Peyer's patch (tissue), 4 donors: ENCODE measurements at regions not wholly inside any gene's neighbourhood (a gene's known extent, or its start where the extent isn't known, plus 50 kb on each side); places are given as distances from the start of the nearest gene placed in this dataset.

Source experiments
- DNase-seq, 3 donors: peaks; one replicate each; pipeline ENCODE4 v3.0.0-alpha.2; 2017 to 2019
- H3K27ac ChIP-seq, 4 donors: fragments of 200-600 bp; sonication (generic); one replicate each; pipeline ENCODE4 v1.5.1; 2016 to 2019
- H3K27me3 ChIP-seq, 2 donors: fragments of 200-600 bp; sonication (generic); one replicate each; pipeline ENCODE4 v1.5.1; 2019
- H3K36me3 ChIP-seq, 3 donors: fragments of 200-600 bp; sonication (generic); one replicate each; pipeline ENCODE4 v1.5.1; 2016 to 2019
- H3K4me1 ChIP-seq, 4 donors: fragments of 200-600 bp; sonication (generic); one replicate each; pipeline ENCODE4 v1.5.1; 2016 to 2019
- H3K4me3 ChIP-seq, 4 donors: fragments of 200-600 bp; sonication (generic); 1 replicate in 3 of 4; 2 replicates in 1 of 4; pipeline ENCODE4 v1.5.1; 2016 to 2019; ENCODE audit warnings: mild to moderate bottlenecking in 1 of 4
- H3K9me3 ChIP-seq, 4 donors: fragments of 200-600 bp; sonication (generic); one replicate each; pipeline ENCODE4 v1.5.1; 2016 to 2019; ENCODE audit warnings: mild to moderate bottlenecking in 1 of 4
- CTCF ChIP-seq, 6 experiments: fragments of 450-650 bp in 4 of 6; fragments of 200-600 bp in 2 of 6; sonication (generic) in 1 of 6; IDR thresholded peaks; one replicate each; pipeline ENCODE4 v1.5.1; 2017 to 2019; ENCODE audit warnings: antibody characterized with exemption in 6 of 6, mild to moderate bottlenecking in 3 of 6, moderate library complexity in 1 of 6
- POLR2A ChIP-seq, 2 donors: fragments of 450-650 bp; IDR thresholded peaks; one replicate each; pipeline ENCODE4 v1.5.1; 2017; ENCODE audit warnings: antibody characterized with exemption in 2 of 2, mild to moderate bottlenecking in 2 of 2, moderate library complexity in 2 of 2

GRCh38 chr6:135600931-135601330 is 103.4 kb upstream of the AHI1 start:
- no peak overlapping the region for H3K27ac ChIP-seq
- no peaks in the 10 kb centered on the region for H3K9me3 ChIP-seq
- no peaks in the 10 kb centered on the region for H3K4me1 ChIP-seq
- no peak overlapping the region for H3K4me3 ChIP-seq
- TF ChIP-seq CTCF (IDR thresholded peaks at IDR 0.05) = no peak
- no peaks in the 10 kb centered on the region for H3K36me3 ChIP-seq
- no peak for DNase-seq
- no peaks in the 10 kb centered on the region for H3K27me3 ChIP-seq

- no peak for TF ChIP-seq POLR2A (IDR thresholded peaks at IDR 0.05)
- no peak for TF ChIP-seq CTCF (IDR thresholded peaks at IDR 0.05)
- H3K27me3 ChIP-seq = no peaks in the 10 kb centered on the region
- H3K9me3 ChIP-seq = no peaks in the 10 kb centered on the region
- no peaks in the 10 kb centered on the region for H3K4me1 ChIP-seq
- no peak overlapping the region for H3K4me3 ChIP-seq
- no peaks in the 10 kb centered on the region for H3K36me3 ChIP-seq
- DNase-seq = no peak
- no peak overlapping the region for H3K27ac ChIP-seq
Observed at GRCh38 chr6:135601857-135602256, 104.3 kb upstream of the AHI1 start.

GRCh38 chr6:135603249-135603648 is 105.7 kb upstream of the AHI1 start:
- no peaks in the 10 kb centered on the region for H3K9me3 ChIP-seq
- TF ChIP-seq POLR2A (IDR thresholded peaks at IDR 0.05) (no peak), CTCF (IDR thresholded peaks at IDR 0.05) (no peak)
- H3K4me3 ChIP-seq = no peak overlapping the region
- no peak overlapping the region for H3K27ac ChIP-seq
- no peak for DNase-seq
- no peaks in the 10 kb centered on the region for H3K36me3 ChIP-seq
- H3K4me1 ChIP-seq = no peaks in the 10 kb centered on the region
- no peaks in the 10 kb centered on the region for H3K27me3 ChIP-seq

GRCh38 chr6:135604035-135604860 is 106.7 kb upstream of the AHI1 start:
- H3K27ac ChIP-seq = no peak overlapping the region
- no peak for DNase-seq

DNA sequence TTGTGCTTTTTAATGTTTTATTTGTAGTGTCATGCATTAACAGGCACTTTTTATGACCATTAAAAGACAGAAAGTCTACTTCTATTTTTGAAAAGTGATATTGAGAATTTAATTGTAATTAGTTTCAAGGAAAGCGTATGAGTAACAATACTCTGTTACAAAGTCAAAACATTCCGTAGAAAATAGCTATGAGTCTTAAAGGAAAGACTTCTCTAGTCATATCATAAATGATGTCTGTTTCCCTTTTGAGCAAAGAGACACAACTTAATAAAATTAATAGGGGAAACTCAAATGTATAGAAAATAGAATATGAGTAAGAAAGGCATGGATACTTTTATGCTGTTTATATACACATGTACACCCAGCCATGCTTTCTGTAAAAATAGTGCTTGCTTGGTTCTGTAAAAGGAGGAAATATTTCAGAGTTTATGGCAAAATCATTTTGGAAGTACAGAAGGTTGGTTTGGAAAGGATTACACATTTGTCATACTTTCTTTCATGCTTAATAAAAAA is 107.8 kb upstream of the AHI1 start:
- TF ChIP-seq CTCF (IDR thresholded peaks at IDR 0.05) (no peak), POLR2A (IDR thresholded peaks at IDR 0.05) (no peak)
- H3K4me1 ChIP-seq = no peaks in the 10 kb centered on the region
- H3K27ac ChIP-seq = no peak overlapping the region
- H3K36me3 ChIP-seq = no peaks in the 10 kb centered on the region
- DNase-seq = no peak
- no peak overlapping the region for H3K4me3 ChIP-seq
- no peaks in the 10 kb centered on the region for H3K27me3 ChIP-seq
- H3K9me3 ChIP-seq = no peaks in the 10 kb centered on the region

More at GRCh38 chr6:135604035-135604860, 106.7 kb upstream of the AHI1 start:
- TF ChIP-seq CTCF (IDR thresholded peaks at IDR 0.05) (no peak), POLR2A (IDR thresholded peaks at IDR 0.05) (no peak)
- Histone ChIP-seq H3K4me3 (no peak overlapping the region), H3K9me3 (no peaks in the 10 kb centered on the region), H3K27me3 (no peaks in the 10 kb centered on the region), H3K36me3 (no peaks in the 10 kb centered on the region), H3K4me1 (no peaks in the 10 kb centered on the region)
